ENCODE measurements at regions not wholly inside any gene's neighbourhood (a gene's known extent, or its start where the extent isn't known, plus 50 kb on each side); places are given as distances from the start of the nearest gene placed in this dataset.

GRCh38 chr22:49476176-49476575, 351.5 kb downstream of the BRD1 start:
- no peak for DNase-seq
- intact Hi-C loops (cut with DNase I; ENCODE audit: low total_unique reads), result no loop called here
- Histone ChIP-seq H3K9me3 (peaks cover 0 to 5% (median 0%) of the 10 kb centered on the region in 8 donors), H3K36me3 (no peaks in the 10 kb centered on the region), H3K4me1 (peaks cover 0 to 2% (median 0%) of the 10 kb centered on the region in 6 donors), H3K27ac (no peak overlapping the region), H3K4me3 (no peak overlapping the region), H3K27me3 (replicated peaks in 1 of 7) (peaks cover 0 to under 1% (median 0%) of the 10 kb centered on the region in 7 donors)
- TF ChIP-seq CTCF (IDR thresholded peaks at IDR 0.05 in 8 of 11, conservative IDR thresholded peaks at IDR 0.05 in 3 of 11) (no peak), POLR2AphosphoS5 (IDR thresholded peaks at IDR 0.05) (no peak), POLR2A (IDR thresholded peaks at IDR 0.05) (no peak)
- WGBS, 5 donors, result 87 to 96% (median 91%) methylated on average over 5 of the region's 5 CpGs

- Histone ChIP-seq H3K4me1 (no peaks in the 10 kb centered on the region), H3K27me3 (replicated peaks in 1 of 7) (no peaks in the 10 kb centered on the region), H3K4me3 (no peak overlapping the region), H3K9me3 (peaks cover 0 to 5% (median 0%) of the 10 kb centered on the region in 8 donors), H3K36me3 (no peaks in the 10 kb centered on the region), H3K27ac (no peak overlapping the region)
- no peak for DNase-seq
- intact Hi-C loops (cut with DNase I; ENCODE audit: low total_unique reads), result no loop called here
- TF ChIP-seq POLR2AphosphoS5 (IDR thresholded peaks at IDR 0.05) (no peak), CTCF (IDR thresholded peaks at IDR 0.05 in 8 of 11, conservative IDR thresholded peaks at IDR 0.05 in 3 of 11) (no peak), POLR2A (IDR thresholded peaks at IDR 0.05) (no peak)
- WGBS, 5 donors, result 85 to 95% (median 91%) methylated on average over 5 of the region's 5 CpGs
Observed at GRCh38 chr22:49475253-49475652, 352.4 kb downstream of the BRD1 start.

- no peak for TF ChIP-seq POLR2AphosphoS5 (IDR thresholded peaks at IDR 0.05)
- no peak for TF ChIP-seq POLR2A (IDR thresholded peaks at IDR 0.05)
- TF ChIP-seq CTCF (IDR thresholded peaks at IDR 0.05 in 8 of 11, conservative IDR thresholded peaks at IDR 0.05 in 3 of 11), result no peak
- WGBS, 5 donors, result 63 to 88% (median 84%) methylated on average over 11 of the region's 11 CpGs
- Histone ChIP-seq H3K9me3 (peaks cover 0 to 1% (median 0%) of the 10 kb centered on the region in 8 donors), H3K4me3 (no peak overlapping the region), H3K36me3 (no peaks in the 10 kb centered on the region), H3K27me3 (replicated peaks in 1 of 7) (no peaks in the 10 kb centered on the region), H3K4me1 (no peaks in the 10 kb centered on the region), H3K27ac (no peak overlapping the region)
- no peak for DNase-seq
- intact Hi-C loops (cut with DNase I; ENCODE audit: low total_unique reads), result no loop called here
Observed at GRCh38 chr22:49473286-49473685, 354.4 kb downstream of the BRD1 start.

- WGBS, 5 donors, result 89 to 94% (median 93%) methylated on average over 15 of the region's 15 CpGs
- H3K36me3 ChIP-seq, result no peaks in the 10 kb centered on the region
- no peak for DNase-seq
- TF ChIP-seq POLR2A (IDR thresholded peaks at IDR 0.05) (no peak), POLR2AphosphoS5 (IDR thresholded peaks at IDR 0.05) (no peak), CTCF (IDR thresholded peaks at IDR 0.05 in 8 of 11, conservative IDR thresholded peaks at IDR 0.05 in 3 of 11) (no peak)
- intact Hi-C loops (cut with DNase I; ENCODE audit: low total_unique reads), result no loop called here
- no peak overlapping the region for H3K4me3 ChIP-seq
- H3K4me1 ChIP-seq, result no peaks in the 10 kb centered on the region
- no peak overlapping the region for H3K27ac ChIP-seq
- H3K9me3 ChIP-seq, result no peaks in the 10 kb centered on the region
- H3K27me3 ChIP-seq (replicated peaks in 1 of 7), result peaks cover 0 to 5% (median 0%) of the 10 kb centered on the region in 7 donors
Observed at GRCh38 chr22:49470741-49471503, 356.8 kb downstream of the BRD1 start.

Measured in spleen (tissue), 11 donors.